Lower leg skin (tissue), 4 donors: ENCODE measurements at regions not wholly inside any gene's neighbourhood (a gene's known extent, or its start where the extent isn't known, plus 50 kb on each side); places are given as distances from the start of the nearest gene placed in this dataset.

Experiments
- DNase-seq, 2 donors: peaks; one replicate each; pipeline ENCODE4 v3.0.0-alpha.2; 2019; ENCODE audit warnings: low spot score in 2 of 2
- H3K4me3 ChIP-seq: fragments of 200-600 bp; sonication (generic); 2 replicates; pipeline ENCODE4 v1.5.1; 2017; ENCODE audit warnings: mild to moderate bottlenecking, low read depth; ENCODE audit not compliant: poor library complexity, severe bottlenecking
- CTCF ChIP-seq, 3 donors: fragments of 450-650 bp; IDR thresholded peaks; one replicate each; pipeline ENCODE4 v1.5.1; 2016; ENCODE audit warnings: antibody characterized with exemption in 3 of 3, mild to moderate bottlenecking in 3 of 3, moderate library complexity in 2 of 3
- POLR2A ChIP-seq, 2 donors: fragments of 450-650 bp; IDR thresholded peaks; one replicate each; pipeline ENCODE4 v1.6.1; 2016 to 2017; ENCODE audit warnings: antibody characterized with exemption in 2 of 2, mild to moderate bottlenecking in 1 of 2, moderate library complexity in 1 of 2
- WGBS, 2 donors: methylation state at CpG; one replicate each; pipeline ENCODE4 v1.1.5; 2018; 5-methylcytosine and 5-hydroxymethylcytosine counted together
- intact Hi-C: fragments of 100-400 bp; cut with DNase I; formaldehyde crosslinking; loops from one replicate; pipeline ENCODE4 v1.15.0; 2023; ENCODE audit warnings: low total_unique reads

DNA sequence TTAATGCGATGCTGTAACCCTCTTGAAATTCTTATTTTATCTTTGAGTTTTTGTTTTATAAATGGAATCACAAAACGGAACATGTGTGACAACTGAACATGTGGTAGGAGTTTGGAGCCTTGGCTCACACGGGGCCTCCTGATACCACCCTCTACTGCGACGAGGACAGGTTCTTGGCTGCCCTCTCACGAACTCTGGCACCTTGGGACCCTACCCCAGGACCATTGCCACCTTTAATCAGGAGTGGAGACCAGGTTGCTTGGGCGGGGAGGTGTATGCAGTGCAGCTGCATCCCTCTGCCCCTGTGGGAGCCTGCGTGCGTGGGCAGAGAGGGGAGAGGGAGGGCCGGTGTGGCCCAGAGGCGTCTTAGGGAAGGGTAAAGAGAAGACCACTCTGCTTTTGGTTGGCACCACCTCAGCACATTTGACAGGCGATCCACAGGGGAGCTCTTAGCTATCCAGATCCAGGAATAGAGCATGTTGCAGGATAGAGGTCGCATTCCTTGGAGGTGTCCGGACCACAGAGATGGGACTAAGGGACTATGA is 753.9 kb upstream of the PTPRD start:
- no peak overlapping the region for H3K4me3 ChIP-seq
- WGBS, 2 donors, result 71 to 78% methylated on average over 14 of the region's 14 CpGs
- intact Hi-C loops, result no loop called here
- TF ChIP-seq POLR2A (IDR thresholded peaks at IDR 0.05), result no peak
- no peak for TF ChIP-seq CTCF (IDR thresholded peaks at IDR 0.05)
- DNase-seq, result peak in 1 of 2 donors; percentile 74

- intact Hi-C loops, result no loop called here
- 80 to 84% methylated on average over 7 of the region's 7 CpGs for WGBS, 2 donors
- no peak overlapping the region for H3K4me3 ChIP-seq
- DNase-seq, result no peak
- TF ChIP-seq CTCF (IDR thresholded peaks at IDR 0.05) (no peak), POLR2A (IDR thresholded peaks at IDR 0.05) (no peak)
These were observed 762.1 kb upstream of the PTPRD start for GRCh38 chr9:11374926-11375325.

DNA sequence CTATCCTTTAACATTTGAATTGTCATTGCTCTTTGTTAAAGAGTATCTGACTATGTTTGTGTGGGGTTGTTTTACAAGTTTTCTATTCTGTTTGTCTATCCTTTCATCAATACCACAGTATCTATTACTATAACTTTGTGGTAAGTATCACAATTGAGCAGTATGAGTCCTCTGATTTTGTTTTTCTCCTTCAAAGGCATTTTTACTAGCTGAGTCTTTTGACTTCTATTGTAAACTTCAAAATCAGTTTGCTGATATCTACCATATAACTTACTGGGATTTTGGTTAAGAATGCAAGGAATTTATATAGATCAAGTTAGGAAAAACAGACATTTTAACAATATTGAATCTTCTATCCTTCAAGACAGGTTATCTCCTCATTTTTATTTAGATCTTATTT is 789.8 kb upstream of the PTPRD start:
- no peak for TF ChIP-seq POLR2A (IDR thresholded peaks at IDR 0.05)
- TF ChIP-seq CTCF (IDR thresholded peaks at IDR 0.05), result no peak
- intact Hi-C loops, result no loop called here
- H3K4me3 ChIP-seq, result no peak overlapping the region
- DNase-seq, result no peak

- no peak overlapping the region for H3K4me3 ChIP-seq
- DNase-seq, result no peak
- TF ChIP-seq CTCF (IDR thresholded peaks at IDR 0.05), result no peak
- no peak for TF ChIP-seq POLR2A (IDR thresholded peaks at IDR 0.05)
- WGBS, 2 donors, result 75 to 86% methylated on average over 4 of the region's 4 CpGs
- intact Hi-C loops, result no loop called here
These were observed 801.4 kb upstream of the PTPRD start for GRCh38 chr9:11414241-11414640.

DNA sequence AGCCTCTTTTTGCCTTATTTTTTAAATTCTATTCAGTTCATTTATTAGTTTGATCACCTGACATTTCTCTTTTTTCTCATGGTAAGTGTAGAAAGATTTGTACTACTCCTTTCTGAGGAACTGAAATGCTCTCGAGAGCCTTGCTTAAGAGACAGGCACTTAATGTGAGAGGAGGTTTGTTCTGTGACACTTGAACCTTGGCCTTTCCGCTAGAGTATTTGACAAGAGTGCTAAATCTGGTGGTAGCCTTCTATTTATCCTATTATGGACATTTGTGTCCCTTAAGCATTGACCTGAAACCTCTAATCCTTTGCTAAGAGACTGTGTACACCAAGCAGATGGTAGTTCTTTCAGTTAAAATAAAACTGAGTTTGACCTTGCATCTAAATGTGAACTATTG is 805.0 kb upstream of the PTPRD start:
- 60 to 65% methylated on average over 2 of the region's 2 CpGs for WGBS, 2 donors
- DNase-seq, result no peak
- TF ChIP-seq CTCF (IDR thresholded peaks at IDR 0.05) (no peak), POLR2A (IDR thresholded peaks at IDR 0.05) (no peak)
- intact Hi-C loops, result no loop called here
- H3K4me3 ChIP-seq, result no peak overlapping the region

DNA sequence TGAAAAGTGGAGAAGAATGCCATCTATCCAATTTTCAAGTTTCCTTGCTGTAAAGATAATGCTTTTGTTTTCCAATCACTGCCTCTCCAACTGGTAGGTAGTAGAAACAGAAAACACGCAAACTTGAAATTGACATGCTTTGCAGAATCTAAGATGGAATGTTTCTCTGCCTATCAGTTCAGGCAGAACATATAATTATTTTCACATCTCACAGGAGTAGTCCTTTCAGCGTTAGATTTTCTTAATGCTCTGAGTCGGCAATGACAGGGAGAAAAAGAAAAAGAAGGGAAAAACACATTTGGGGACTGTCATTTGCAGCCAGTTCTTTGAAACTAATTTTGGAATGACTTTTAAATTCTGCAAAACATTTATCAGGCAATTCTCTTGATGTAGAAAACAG is 818.7 kb upstream of the PTPRD start:
- H3K4me3 ChIP-seq, result no peak overlapping the region
- WGBS, 2 donors, result 75% methylated on average over 3 of the region's 3 CpGs
- TF ChIP-seq CTCF (IDR thresholded peaks at IDR 0.05), result no peak
- no peak for TF ChIP-seq POLR2A (IDR thresholded peaks at IDR 0.05)
- intact Hi-C loops, result no loop called here
- DNase-seq, result no peak
